ENCODE measurements at regions not wholly inside any gene's neighbourhood (a gene's known extent, or its start where the extent isn't known, plus 50 kb on each side); places are given as distances from the start of the nearest gene placed in this dataset.

DNA sequence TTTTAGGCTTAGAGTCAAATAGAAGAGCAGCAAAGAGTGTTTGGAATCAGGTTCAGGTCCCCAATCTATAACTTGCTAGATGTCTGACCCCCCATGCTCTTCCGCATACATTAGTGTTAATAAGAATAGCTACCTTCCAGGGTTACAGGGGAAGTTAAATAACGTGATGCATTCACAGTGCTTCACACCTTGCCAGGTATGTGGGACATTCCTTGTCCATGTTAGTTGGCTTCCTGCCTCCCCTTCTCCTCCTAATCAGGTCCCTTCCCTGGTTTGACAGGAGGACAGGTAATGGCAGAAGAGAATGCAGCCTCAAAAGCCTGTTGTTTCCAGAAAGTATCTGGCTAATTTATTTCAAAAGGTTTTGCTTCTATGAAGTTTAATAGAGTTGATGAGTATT is 248.7 kb downstream of the MID1IP1 start:
- no peak for DNase-seq (ENCODE audit: low read depth)
- TF ChIP-seq, protein P1, sequence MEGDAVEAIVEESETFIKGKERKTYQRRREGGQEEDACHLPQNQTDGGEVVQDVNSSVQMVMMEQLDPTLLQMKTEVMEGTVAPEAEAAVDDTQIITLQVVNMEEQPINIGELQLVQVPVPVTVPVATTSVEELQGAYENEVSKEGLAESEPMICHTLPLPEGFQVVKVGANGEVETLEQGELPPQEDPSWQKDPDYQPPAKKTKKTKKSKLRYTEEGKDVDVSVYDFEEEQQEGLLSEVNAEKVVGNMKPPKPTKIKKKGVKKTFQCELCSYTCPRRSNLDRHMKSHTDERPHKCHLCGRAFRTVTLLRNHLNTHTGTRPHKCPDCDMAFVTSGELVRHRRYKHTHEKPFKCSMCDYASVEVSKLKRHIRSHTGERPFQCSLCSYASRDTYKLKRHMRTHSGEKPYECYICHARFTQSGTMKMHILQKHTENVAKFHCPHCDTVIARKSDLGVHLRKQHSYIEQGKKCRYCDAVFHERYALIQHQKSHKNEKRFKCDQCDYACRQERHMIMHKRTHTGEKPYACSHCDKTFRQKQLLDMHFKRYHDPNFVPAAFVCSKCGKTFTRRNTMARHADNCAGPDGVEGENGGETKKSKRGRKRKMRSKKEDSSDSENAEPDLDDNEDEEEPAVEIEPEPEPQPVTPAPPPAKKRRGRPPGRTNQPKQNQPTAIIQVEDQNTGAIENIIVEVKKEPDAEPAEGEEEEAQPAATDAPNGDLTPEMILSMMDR (conservative IDR thresholded peaks at IDR 0.05; ENCODE audit: low read depth, low read length) = no peak
- no peak overlapping the region for H3K4me3 ChIP-seq (ENCODE audit: low read depth, low read length)

DNA sequence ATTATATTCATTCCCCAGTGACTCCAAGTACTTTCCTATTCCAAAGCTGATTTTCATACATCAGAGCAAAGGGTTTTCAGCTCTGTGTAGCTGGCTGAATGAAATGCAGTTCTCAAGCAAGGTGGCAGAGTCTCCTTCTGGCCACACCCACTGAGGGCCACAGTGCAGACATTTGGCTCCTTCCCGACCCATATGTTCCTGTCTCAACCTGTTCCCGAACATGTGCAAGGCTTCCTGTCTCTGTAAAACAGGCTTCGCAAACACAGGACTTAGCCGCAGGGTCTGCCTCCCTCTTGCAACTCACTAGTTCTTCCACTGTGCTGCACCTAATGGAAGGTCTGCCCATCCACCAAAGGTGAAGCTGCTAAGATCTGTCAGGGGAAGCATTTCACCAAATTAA is 249.2 kb downstream of the MID1IP1 start:
- DNase-seq (ENCODE audit: low read depth) = no peak
- H3K4me3 ChIP-seq (ENCODE audit: low read depth, low read length) = no peak overlapping the region
- TF ChIP-seq, protein P1 (conservative IDR thresholded peaks at IDR 0.05; ENCODE audit: low read depth, low read length) = no peak

DNA sequence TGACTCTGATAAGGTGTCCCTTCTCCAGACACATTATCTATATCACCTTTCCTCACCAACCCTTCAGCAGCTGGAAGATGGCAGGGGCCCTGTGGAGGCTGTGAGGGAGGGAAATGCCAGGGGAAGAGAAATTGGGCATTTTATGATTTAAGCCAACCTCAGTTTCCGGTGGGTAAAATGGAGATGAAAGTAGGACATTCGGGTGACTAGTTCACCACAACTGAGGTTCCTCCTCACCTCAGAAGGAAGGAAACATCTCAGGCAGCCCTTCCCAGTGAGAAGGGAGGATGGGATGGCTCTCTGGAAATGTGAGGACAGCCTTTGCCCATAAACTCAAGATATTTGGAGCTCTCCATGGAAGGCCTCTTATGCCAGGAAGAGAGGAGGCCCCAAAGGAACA is 251.5 kb downstream of the MID1IP1 start:
- no peak for DNase-seq (ENCODE audit: low read depth)
- TF ChIP-seq, protein P1 (conservative IDR thresholded peaks at IDR 0.05; ENCODE audit: low read depth, low read length) = no peak
- no peak overlapping the region for H3K4me3 ChIP-seq (ENCODE audit: low read depth, low read length)

DNA sequence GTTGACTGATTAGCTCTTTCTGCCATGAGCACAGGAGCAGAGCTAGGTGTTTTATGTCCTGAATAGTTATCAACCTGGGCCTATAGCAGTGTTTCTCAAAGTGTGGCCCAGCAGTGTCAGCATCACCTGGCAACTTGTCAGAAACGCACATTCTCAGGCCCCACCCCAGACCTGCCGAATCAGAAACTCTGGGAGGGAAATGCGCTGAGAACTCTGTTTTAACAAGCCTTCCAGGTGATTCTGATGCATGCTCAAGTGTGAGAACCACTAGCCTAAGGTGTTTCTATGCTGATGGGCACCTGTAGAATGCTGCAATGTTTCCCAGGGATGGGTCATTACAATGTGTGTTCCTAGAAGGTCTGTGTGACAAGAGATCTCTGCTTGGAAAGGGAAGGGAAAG is 257.5 kb downstream of the MID1IP1 start:
- TF ChIP-seq, protein P1 (conservative IDR thresholded peaks at IDR 0.05; ENCODE audit: low read depth, low read length) = no peak
- no peak overlapping the region for H3K4me3 ChIP-seq (ENCODE audit: low read depth, low read length)
- no peak for DNase-seq (ENCODE audit: low read depth)

DNA sequence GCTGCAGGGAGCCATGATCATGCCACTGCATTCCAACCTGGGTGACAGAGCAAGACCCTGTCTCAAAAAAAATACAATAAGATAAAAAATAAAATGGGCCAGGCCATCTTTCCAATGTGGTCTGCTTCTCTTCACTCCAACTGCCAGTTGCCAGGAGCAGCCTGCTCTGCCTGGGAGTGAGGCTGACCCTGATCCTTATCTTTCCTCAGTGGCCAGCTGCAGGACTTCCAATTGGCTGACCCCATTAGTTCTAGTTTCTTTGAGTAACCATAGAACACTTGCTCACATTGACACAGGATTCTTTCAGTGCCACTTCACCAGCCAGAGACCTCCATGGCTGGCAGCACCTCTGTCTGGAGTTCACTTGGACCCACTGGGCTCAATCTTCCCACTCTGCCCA is 258.6 kb downstream of the MID1IP1 start:
- TF ChIP-seq, protein P1 (conservative IDR thresholded peaks at IDR 0.05; ENCODE audit: low read depth, low read length) = no peak
- DNase-seq (ENCODE audit: low read depth) = no peak
- H3K4me3 ChIP-seq (ENCODE audit: low read depth, low read length) = no peak overlapping the region

DNA sequence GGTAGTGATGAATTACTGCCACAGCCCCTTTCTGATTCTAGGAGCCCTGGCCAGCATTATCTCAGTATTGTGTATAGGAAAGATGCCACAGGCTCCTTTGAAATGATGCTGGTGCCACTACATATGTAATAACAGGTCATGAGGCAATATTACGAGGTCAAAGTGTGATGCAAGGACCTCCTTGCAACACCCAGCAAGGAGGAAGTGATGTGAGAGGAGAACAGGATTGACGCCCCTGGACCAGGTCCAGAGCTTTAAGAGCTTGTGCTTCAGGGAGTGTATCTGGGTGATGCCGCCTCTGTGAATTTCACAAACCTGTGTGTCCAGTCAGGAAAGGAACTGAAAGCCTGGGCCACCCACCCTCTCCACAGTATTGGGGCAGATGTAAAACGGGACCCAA is 261.8 kb downstream of the MID1IP1 start:
- TF ChIP-seq, protein P1 (conservative IDR thresholded peaks at IDR 0.05; ENCODE audit: low read depth, low read length) = no peak
- no peak overlapping the region for H3K4me3 ChIP-seq (ENCODE audit: low read depth, low read length)
- DNase-seq (ENCODE audit: low read depth) = no peak

DNA sequence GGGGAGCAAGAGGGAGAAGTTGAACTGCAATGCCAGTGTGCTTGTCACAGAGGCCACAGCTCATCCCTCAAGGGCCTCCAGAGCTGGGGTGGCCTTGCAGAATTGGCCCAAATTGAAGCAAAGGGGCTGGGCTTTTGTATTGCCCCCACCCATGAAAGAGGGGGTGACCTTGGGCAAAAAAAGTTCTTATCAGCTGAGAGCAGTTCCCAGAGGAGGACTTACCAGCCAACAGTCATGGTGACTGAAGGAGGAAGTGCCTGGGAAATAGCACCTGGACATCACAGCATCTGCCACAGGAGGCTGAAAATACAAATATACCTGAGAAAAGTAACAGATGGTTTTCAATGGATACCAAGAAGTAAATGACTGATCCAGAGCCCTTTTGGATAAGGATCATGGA is 262.4 kb downstream of the MID1IP1 start:
- no peak overlapping the region for H3K4me3 ChIP-seq (ENCODE audit: low read depth, low read length)
- TF ChIP-seq, protein P1 (conservative IDR thresholded peaks at IDR 0.05; ENCODE audit: low read depth, low read length) = no peak
- no peak for DNase-seq (ENCODE audit: low read depth)

Measured in choroid plexus epithelial cell (primary cell).